GM10266 (cell line): ENCODE measurements at regions not wholly inside any gene's neighbourhood (a gene's known extent, or its start where the extent isn't known, plus 50 kb on each side); places are given as distances from the start of the nearest gene placed in this dataset.

Experiments used
- DNase-seq: peaks from one replicate; pipeline ENCODE4 v3.0.0; 2012; ENCODE audit errors: extremely low spot score
- TF ChIP-seq, protein P1 (sequence below): IDR thresholded peaks from 2 replicates; pipeline ENCODE4 v1.5.1; 2012; ENCODE audit warnings: mild to moderate bottlenecking, low read depth; ENCODE audit not compliant: control insufficient read depth, insufficient read depth; ENCODE audit errors: missing control alignments

DNA sequence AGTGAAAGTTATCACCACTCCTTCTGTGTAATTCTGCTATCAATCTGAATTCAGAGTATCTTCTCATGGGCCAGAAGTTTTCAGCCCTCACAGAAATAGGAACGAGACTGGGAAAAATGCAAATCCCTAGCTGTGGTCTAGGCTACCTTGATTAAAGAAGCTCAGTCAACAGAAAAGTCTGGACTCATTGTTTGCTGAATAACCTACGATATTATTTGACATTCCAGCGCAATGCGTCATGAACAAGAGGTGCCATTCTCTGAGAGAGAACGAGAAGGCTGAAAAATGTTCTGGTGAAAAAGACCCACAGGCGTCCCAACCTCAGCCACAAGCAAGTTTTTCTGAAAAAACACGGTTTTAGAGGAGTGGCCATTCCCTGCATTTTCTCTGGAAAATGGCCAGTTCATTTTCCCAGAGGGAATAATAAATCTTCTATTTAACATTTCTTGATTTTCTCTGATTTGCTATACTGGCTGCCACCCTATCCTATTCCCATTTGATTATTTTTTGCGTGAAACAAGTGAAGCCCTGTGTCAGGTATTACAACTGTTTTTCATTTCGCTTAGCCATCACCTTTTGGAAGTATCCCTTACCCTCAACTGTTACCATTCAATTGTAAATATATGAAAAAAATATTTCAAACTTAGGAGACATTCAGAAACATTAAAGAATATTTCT, 1117.6 kb upstream of the PRKX start:
- no peak for DNase-seq
- TF ChIP-seq, protein P1, sequence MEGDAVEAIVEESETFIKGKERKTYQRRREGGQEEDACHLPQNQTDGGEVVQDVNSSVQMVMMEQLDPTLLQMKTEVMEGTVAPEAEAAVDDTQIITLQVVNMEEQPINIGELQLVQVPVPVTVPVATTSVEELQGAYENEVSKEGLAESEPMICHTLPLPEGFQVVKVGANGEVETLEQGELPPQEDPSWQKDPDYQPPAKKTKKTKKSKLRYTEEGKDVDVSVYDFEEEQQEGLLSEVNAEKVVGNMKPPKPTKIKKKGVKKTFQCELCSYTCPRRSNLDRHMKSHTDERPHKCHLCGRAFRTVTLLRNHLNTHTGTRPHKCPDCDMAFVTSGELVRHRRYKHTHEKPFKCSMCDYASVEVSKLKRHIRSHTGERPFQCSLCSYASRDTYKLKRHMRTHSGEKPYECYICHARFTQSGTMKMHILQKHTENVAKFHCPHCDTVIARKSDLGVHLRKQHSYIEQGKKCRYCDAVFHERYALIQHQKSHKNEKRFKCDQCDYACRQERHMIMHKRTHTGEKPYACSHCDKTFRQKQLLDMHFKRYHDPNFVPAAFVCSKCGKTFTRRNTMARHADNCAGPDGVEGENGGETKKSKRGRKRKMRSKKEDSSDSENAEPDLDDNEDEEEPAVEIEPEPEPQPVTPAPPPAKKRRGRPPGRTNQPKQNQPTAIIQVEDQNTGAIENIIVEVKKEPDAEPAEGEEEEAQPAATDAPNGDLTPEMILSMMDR: no peak

DNA sequence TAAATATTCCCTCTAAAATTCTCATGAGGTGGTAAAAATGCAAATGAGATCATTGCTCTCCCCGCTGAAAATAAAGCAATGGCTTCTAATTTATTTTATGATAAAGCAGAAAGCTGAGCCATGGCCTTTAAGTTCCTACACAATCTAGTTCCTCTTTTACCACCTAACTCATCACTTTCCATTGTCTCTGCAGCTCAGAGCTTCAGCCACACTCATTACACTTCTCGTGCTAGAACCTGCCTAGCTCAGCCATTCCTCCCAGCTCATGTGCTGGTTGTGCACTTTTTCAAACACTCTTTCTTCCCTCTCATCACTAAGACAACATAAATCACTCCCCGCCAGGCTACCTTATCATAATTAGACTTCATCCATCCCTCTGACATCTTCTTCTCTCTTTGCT, 1112.1 kb upstream of the PRKX start:
- TF ChIP-seq, protein P1: no peak
- DNase-seq: no peak

DNA sequence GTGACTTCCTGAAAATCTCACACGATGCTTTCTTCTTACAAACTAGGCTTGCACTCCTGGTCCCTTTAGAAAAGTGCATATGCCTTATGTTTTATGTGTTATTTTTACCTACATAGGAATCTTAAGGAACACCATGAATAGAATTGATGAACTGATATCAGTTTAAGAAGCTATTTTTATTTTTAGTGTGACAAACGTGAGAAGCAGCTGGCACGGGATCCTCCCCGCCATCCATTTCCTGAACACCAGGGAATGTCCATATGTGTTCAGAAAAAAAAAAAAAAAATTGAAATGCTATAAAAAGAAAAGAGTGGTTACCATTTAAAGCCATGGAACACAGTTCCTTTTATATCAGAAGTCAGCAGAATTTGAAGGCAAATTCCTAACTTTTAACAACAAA, 1096.1 kb upstream of the PRKX start:
- TF ChIP-seq, protein P1: no peak
- no peak for DNase-seq

DNA sequence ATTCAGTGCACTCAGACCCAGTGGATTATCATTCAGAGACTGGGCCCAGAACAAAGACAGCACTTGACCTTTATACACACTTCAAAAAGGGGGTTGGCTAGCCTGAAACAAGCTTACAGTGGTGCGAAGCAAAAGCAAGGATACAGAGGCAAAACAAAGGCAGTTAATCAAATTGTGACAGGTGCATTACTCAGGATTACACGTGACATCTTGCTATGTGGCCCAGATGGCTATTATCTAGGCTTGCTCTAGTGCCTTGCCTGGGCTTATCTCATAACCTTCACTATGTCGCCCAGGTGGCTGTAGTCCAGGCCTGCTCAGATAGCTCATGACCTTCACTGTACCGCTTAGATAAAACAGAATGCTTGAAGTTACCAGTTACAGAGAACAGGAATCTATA, 1092.1 kb upstream of the PRKX start:
- no peak for DNase-seq
- TF ChIP-seq, protein P1: no peak

DNA sequence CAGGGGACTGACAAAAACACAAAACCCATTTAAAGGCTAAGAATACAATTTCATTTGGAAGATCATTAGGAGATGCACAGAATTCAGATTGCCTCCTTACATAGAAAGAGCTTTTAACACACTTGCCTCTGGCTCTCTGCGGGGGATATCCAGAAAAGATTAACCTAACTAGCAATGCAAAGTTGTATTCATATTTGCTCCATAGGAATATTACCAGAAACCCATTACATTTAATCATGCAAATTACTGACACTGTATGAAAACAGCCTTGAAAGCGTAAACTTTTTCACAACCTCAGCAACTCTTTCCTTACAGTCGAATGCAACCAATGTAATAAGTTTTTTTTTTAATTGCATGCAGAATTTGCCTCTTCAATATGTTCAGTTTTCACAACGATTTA, 1087.3 kb upstream of the PRKX start:
- TF ChIP-seq, protein P1: no peak

DNA sequence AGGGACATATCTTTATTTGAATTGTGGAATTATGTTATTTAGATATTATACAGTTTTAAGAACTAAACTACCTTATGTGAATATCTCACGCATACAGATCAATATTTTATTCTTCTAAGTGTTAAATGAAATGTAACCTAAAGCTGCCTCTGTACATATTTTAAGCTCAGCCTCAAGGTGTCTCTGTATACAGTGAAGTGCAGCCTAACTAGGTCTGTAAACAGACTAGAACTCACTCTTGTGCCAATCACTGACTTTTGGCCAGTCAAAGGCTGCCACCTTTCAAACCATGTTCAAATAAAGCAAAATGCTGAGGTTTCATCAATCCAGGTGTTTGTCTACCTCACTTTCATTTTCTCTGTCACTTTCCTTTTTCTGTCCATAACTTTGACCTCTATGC, 1074.5 kb upstream of the PRKX start:
- TF ChIP-seq, protein P1: no peak
- no peak for DNase-seq

More for the DNA sequence above, 1087.3 kb upstream of the PRKX start:
- no peak for DNase-seq

DNA sequence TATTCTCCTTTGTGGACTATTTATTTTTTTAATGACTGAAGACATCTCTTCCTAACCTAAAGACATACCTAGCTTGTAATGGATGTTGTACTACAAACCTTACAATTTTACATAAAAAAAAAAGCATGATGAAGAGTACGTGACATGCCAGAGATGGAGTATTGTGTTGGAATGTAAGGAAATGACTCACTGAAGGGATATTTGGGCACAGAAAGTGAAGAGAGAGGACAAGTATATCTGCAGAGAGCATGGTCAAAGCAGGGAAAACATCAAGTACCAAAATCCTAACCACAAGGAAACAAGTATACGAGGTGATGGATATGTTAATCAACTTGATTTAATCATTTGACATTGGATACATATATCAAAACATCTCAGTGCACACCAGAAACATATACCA, 1051.4 kb upstream of the PRKX start:
- TF ChIP-seq, protein P1: no peak
- DNase-seq: no peak
